AG09309 (cell line): ENCODE measurements at regions not wholly inside any gene's neighbourhood (a gene's known extent, or its start where the extent isn't known, plus 50 kb on each side); places are given as distances from the start of the nearest gene placed in this dataset.
"Not testable (repeated sequence)": the region's sequence is repeated elsewhere in the genome, so short reads cannot be mapped to it uniquely, and the experiment has no call there.

Experiments
- DNase-seq: peaks from one replicate; pipeline ENCODE4 v3.0.0-alpha.2; 2010; ENCODE audit warnings: low read depth
- H3K4me3 ChIP-seq: 2 replicates; pipeline ENCODE4 v1.5.1; 2011; ENCODE audit warnings: mild to moderate bottlenecking, low read depth, low read length, moderate library complexity; ENCODE audit not compliant: control insufficient read depth
- CTCF ChIP-seq: IDR thresholded peaks from 2 replicates; pipeline ENCODE4 v1.5.1; 2011; ENCODE audit warnings: mild to moderate bottlenecking, low read depth, low read length, inconsistent platforms; ENCODE audit not compliant: insufficient read depth, control insufficient read depth; ENCODE audit errors: missing control alignments

- not testable (repeated sequence) for H3K4me3 ChIP-seq, DNase-seq
Measured at GRCh38 chr15:84360902-84361301, 125.3 kb downstream of the GOLGA6L4 start.

- not testable (repeated sequence) for H3K4me3 ChIP-seq, DNase-seq
Measured at GRCh38 chr15:84384421-84384820, 148.8 kb downstream of the GOLGA6L4 start.

DNA sequence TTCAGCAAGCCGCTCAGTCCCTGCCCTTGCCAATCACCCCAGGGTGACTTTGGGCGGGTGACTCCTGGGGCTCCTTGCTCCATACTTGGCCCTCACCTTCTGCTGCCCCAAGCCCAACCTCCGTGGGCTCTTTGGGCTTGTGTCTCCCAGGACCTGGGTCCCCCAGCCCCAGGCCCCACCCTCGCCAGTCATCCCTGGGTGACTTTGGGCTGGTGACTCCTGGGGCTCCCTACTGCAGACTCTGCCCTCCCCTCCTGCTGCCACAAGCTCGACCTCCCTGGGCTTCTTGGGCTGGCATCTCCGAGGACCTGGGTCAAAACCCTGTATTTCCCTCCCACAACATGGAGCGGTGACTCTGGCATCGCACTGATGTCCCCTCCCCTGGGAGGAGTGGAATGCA is 151.5 kb downstream of the GOLGA6L4 start:
- no peak overlapping the region for H3K4me3 ChIP-seq
- no peak for TF ChIP-seq CTCF
- no peak for DNase-seq

- not testable (repeated sequence) for H3K4me3 ChIP-seq, DNase-seq
Measured at GRCh38 chr15:84388201-84388600, 152.6 kb downstream of the GOLGA6L4 start.

DNA sequence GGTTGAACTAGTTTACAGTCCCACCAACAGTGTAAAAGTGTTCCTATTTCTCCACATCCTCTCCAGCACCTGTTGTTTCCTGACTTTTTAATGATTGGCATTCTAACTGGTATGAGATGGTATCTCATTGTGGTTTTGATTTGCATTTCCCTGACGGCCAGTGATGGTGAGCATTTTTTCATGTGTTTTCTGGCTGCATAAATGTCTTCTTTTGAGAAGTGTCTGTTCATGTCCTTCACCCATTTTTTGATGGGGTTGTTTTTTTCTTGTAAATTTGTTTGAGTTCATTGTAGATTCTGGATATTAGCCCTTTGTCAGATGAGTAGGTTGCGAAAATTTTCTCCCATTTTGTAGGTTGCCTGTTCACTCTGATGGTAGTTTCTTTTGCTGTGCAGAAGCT is 153.1 kb downstream of the GOLGA6L4 start:
- DNase-seq, H3K4me3 ChIP-seq: not testable (repeated sequence)

DNA sequence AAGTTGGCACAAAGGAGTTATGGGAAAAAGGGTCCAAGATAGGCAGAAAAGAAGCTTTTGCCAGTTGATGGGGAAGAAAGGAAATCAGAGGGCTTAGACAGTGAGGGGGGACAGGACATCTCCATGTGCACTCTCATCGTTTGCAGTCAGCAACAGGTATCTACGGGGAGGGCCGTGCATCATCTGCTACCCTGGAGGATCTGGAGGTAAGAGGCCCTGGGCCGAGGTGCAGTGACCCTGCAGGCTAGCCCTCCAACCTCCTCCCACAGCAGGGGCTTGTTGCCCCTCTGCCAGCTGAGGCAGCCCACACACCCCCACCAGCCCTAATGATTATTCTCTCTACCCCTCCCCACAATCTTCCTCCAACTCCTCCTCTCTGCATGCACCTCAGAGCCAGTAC is 154.8 kb downstream of the GOLGA6L4 start:
- DNase-seq, H3K4me3 ChIP-seq: not testable (repeated sequence)

DNA sequence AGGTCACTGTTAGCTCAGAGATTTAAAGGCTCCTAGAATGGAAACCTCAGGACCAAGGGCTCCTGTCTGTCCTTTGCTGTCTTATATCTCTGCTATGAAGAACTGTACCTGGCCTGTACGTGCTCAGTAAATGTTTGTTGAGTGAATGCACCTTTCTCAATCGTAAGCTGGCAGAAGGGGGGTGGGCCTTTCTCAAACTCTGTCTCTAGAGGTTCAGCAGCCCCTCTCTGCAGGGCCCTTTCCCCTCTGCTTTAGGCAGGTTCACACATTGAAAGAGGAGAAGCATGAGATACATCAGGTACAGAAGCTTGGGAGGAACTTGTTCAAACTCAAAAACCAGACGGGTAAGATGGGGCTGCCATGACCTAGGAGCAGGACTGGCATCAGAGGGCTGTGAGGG is 155.6 kb downstream of the GOLGA6L4 start:
- no peak for TF ChIP-seq CTCF
- H3K4me3 ChIP-seq = no peak overlapping the region
- no peak for DNase-seq

DNA sequence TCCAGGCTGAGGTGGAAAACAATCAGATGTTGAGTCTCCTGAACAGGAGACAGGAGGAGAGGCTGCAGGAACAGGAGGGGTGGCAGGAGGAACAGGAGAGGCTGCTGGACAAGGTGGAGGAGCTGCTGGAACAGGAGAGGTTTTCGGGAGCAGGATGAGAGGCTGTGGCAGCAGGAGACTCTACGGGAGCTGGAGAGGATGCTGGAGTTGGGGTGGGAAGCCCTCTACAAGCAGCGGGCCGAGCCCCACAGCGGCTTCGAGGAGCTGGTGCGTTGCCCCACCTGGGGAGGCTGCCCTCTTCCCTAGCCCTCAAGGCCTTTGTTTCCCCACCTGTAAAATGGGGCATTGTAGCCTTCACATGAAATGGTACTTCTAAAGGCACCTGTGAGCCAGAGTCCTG is 156.4 kb downstream of the GOLGA6L4 start:
- DNase-seq, H3K4me3 ChIP-seq: not testable (repeated sequence)

DNA sequence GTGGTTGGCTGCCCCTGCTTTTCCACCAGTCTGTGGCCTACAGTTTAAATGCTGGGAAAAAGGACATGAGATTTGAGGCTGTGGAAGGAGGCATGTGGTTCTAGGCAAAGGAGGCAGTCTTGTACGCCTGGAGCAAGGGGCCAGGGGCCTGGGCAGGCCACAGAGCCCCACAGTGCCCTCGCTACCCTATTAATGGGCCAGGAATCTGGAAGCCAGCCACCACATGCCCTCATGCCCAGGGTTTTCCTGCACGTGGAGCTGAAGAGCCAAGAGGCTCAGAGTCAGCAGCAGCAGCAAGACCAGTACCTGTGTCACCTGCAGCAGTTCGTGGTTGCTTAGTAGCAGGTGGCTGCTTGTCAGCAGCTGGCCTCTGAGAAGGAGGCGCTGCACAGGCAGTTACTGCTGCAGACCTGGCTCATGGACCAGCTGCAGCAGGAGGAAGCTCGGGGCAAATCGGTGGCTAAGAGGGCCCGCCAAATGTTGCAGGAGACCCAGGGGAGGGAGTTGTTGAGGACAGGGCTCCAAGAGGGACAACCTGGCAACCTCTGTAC is 157.9 kb downstream of the GOLGA6L4 start:
- DNase-seq, H3K4me3 ChIP-seq: not testable (repeated sequence)

GRCh38 chr15:84393966-84394365 is 158.4 kb downstream of the GOLGA6L4 start:
- not testable (repeated sequence) for DNase-seq, H3K4me3 ChIP-seq

DNA sequence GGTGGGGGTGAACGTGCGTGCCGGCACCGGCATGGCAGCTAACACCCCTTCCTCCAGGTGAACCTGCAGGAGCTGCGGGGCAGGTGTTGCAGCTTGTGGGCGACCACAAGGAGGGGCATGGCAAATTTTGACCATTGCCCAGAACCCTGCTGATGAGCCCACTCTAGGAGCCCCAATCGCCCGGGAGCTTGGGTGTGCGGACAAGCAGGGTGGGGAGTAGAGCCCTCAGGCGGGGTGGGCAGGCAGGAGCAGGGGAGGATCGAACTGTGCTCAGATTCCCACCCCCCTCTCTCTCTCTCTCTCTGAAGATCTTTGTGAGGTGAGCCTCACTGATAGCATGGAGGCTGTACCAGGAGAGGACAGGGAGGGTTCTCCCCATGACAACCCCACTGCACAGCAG is 159.8 kb downstream of the GOLGA6L4 start:
- DNase-seq, H3K4me3 ChIP-seq: not testable (repeated sequence)

DNA sequence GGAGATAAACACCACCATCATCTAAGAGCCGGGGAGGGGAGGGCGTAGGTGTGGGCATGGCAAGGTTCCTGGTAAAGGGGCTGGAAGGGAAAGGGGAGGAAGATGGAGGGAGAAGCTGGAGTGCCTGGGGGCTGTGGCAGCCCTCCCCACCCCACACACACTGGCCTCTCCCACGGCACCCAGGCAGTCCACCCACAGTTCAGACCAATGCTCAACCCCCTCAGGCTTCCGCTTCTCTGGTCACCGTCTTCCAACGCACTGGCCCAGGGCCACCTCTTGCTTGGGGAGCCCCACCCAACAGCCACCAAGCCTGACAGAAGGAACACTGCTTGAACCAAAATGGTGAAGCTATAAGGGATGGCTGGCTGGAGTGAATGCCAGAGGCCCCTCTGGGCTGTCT is 160.3 kb downstream of the GOLGA6L4 start:
- not testable (repeated sequence) for DNase-seq, H3K4me3 ChIP-seq

- not testable (repeated sequence) for DNase-seq, H3K4me3 ChIP-seq
Measured at GRCh38 chr15:84397066-84397465, 161.5 kb downstream of the GOLGA6L4 start.

DNA sequence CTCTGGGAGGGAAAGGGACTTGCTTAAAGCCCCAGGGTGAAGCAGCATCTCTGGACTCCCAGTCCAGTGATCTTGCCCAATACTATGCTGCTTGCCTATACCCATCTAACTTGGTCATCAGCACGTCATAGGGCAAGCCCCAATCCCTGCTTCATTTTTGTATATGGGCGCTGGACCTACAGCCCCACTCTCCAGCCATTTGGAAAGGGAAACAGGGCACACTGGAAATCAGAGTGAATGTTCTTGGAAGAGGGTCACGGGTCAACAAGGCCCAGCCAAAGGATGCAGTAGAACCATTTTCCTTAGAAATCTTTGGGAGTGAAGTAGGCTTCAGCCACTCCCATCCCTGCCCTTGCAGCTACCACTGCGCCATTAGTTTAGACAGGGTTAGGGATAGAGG is 162.5 kb downstream of the GOLGA6L4 start:
- not testable (repeated sequence) for DNase-seq, H3K4me3 ChIP-seq
